ENCODE measurements at regions not wholly inside any gene's neighbourhood (a gene's known extent, or its start where the extent isn't known, plus 50 kb on each side); places are given as distances from the start of the nearest gene placed in this dataset.

DNA sequence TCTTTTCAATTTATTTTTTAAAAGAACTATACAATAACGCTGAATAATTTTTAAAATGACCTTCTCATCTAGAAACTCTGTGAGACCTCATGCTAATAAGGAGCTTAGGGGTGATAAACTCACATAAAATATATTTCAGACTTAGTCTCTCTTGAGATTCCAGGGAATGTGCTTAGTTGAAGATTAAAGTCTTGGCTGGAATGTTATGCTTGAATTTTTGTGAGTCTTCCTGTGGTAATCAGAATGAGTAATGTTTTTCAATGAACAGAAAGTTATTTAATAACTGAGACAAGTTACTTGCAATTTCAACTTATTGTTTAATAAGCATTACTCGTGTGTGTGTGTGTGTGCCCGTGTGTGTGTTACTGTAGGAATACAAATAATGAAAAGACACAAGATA lies 379.9 kb upstream of the EPHA7 start:
- no peak for DNase-seq (ENCODE audit: low spot score)

DNA sequence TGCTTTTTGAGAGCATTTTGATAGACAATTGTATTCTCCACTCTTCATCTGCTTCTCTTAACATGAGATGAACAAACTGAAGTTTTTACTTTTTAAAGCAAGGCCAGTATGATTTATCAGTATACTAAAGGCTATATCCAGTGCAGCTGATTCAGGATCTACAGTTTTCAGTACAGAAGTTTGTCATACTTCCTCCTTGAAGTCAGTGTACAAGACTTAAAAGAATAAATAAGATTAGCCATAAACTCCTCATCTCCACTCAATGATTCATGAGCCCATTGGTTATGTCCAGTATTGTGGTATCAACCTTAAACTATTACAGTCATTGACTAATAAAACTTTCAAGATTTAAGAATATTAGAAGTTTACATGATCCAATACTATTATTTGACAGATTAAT lies 374.8 kb upstream of the EPHA7 start:
- Mint-ChIP-seq H3K4me1 (ENCODE audit: low read depth) (peaks cover 76% of the 10 kb centered on the region), H3K36me3 (ENCODE audit: low read depth) (peaks cover 2% of the 10 kb centered on the region), H3K27me3 (ENCODE audit: low read depth) (no peaks in the 10 kb centered on the region), H3K4me3 (ENCODE audit: unreplicated experiment) (no peak overlapping the region), H3K27ac (ENCODE audit: unreplicated experiment) (peak overlapping the region; percentile 73), H3K9me3 (ENCODE audit: low read depth) (peaks cover 6% of the 10 kb centered on the region)
- TF ChIP-seq, protein P1, sequence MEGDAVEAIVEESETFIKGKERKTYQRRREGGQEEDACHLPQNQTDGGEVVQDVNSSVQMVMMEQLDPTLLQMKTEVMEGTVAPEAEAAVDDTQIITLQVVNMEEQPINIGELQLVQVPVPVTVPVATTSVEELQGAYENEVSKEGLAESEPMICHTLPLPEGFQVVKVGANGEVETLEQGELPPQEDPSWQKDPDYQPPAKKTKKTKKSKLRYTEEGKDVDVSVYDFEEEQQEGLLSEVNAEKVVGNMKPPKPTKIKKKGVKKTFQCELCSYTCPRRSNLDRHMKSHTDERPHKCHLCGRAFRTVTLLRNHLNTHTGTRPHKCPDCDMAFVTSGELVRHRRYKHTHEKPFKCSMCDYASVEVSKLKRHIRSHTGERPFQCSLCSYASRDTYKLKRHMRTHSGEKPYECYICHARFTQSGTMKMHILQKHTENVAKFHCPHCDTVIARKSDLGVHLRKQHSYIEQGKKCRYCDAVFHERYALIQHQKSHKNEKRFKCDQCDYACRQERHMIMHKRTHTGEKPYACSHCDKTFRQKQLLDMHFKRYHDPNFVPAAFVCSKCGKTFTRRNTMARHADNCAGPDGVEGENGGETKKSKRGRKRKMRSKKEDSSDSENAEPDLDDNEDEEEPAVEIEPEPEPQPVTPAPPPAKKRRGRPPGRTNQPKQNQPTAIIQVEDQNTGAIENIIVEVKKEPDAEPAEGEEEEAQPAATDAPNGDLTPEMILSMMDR (IDR thresholded peaks at IDR 0.05) = no peak
- DNase-seq (ENCODE audit: low spot score) = no peak

More for the DNA sequence above, 379.9 kb upstream of the EPHA7 start:
- TF ChIP-seq, protein P1 (IDR thresholded peaks at IDR 0.05) = no peak
- Mint-ChIP-seq H3K27ac (ENCODE audit: unreplicated experiment) (peak overlapping the region; percentile 80), H3K4me1 (ENCODE audit: low read depth) (peaks cover 44% of the 10 kb centered on the region), H3K4me3 (ENCODE audit: unreplicated experiment) (peak overlapping the region; percentile 50), H3K36me3 (ENCODE audit: low read depth) (peaks cover 2% of the 10 kb centered on the region), H3K9me3 (ENCODE audit: low read depth) (peaks cover 3% of the 10 kb centered on the region), H3K27me3 (ENCODE audit: low read depth) (no peaks in the 10 kb centered on the region)

DNA sequence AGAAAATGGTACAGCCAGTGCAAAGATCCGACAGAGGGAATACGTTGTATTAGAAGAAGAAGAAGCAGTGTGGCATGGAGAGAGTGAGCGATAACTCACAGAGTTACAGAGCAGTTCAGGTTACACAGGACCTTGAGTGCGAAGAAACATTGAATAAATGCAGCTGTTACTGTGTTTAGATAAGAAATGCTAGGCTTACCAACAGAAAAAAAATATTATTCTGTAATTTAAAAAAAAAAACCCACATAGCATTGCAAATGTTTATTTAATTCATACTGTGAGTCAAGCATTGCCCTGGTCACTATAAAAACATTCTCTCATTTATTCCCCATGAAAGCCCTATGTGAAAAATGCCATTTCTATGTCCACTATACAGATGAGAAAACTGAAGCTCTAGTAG lies 373.4 kb upstream of the EPHA7 start:
- Mint-ChIP-seq H3K27me3 (ENCODE audit: low read depth) (no peaks in the 10 kb centered on the region), H3K4me3 (ENCODE audit: unreplicated experiment) (peak overlapping the region; percentile 8), H3K27ac (ENCODE audit: unreplicated experiment) (peak overlapping the region; percentile 79), H3K4me1 (ENCODE audit: low read depth) (peaks cover 73% of the 10 kb centered on the region), H3K36me3 (ENCODE audit: low read depth) (peaks cover 2% of the 10 kb centered on the region), H3K9me3 (ENCODE audit: low read depth) (peaks cover 6% of the 10 kb centered on the region)
- no peak for DNase-seq (ENCODE audit: low spot score)
- TF ChIP-seq, protein P1 (IDR thresholded peaks at IDR 0.05) = no peak

DNA sequence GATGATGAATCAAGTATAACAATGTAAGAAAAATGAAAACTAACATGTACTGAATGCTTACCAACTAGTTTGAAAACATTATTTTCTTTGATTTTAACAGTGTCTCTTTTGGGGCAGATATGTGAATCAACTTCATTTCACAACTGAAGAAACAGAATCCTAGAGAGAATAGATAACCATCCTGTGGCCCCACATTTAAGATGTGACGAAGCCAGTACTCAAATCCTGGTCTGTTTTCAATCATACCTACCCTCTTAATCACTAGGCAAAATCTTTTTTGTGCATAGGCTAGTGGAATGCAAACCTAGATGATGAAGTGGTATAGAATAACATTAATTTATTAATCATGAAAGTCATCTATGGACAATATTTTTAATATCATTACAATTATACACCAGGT lies 371.6 kb upstream of the EPHA7 start:
- Mint-ChIP-seq H3K27me3 (ENCODE audit: low read depth) (no peaks in the 10 kb centered on the region), H3K4me1 (ENCODE audit: low read depth) (peaks cover 77% of the 10 kb centered on the region), H3K9me3 (ENCODE audit: low read depth) (peaks cover 6% of the 10 kb centered on the region), H3K4me3 (ENCODE audit: unreplicated experiment) (no peak overlapping the region), H3K27ac (ENCODE audit: unreplicated experiment) (peak overlapping the region; percentile 79), H3K36me3 (ENCODE audit: low read depth) (peaks cover 2% of the 10 kb centered on the region)
- TF ChIP-seq, protein P1 (IDR thresholded peaks at IDR 0.05) = no peak
- DNase-seq (ENCODE audit: low spot score) = no peak

DNA sequence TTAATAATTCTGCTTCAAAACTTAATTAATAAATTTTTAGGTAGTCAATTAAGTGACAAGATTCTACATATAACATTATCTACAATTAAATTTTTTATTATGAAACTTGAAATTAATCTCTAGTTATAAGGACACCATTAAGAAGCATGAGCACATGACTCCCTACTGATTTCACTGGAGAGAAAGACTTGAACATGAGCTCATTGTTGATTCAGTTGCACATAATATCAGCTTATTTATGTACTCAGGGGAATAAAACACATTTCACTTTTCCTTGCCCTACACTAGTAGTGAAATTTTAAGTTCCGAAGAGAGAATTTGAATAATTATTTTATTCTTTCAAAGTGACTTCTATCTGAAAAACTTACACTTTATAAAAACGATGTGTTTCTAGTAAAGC lies 370.2 kb upstream of the EPHA7 start:
- DNase-seq (ENCODE audit: low spot score) = no peak
- Mint-ChIP-seq H3K36me3 (ENCODE audit: low read depth) (no peaks in the 10 kb centered on the region), H3K27me3 (ENCODE audit: low read depth) (no peaks in the 10 kb centered on the region), H3K27ac (ENCODE audit: unreplicated experiment) (peak overlapping the region; percentile 37), H3K4me1 (ENCODE audit: low read depth) (peaks cover 84% of the 10 kb centered on the region), H3K4me3 (ENCODE audit: unreplicated experiment) (no peak overlapping the region), H3K9me3 (ENCODE audit: low read depth) (peaks cover 3% of the 10 kb centered on the region)
- TF ChIP-seq, protein P1 (IDR thresholded peaks at IDR 0.05) = no peak

All from chondrocyte (in vitro differentiated cells).